Skin of body (tissue), 2 donors: ENCODE measurements at regions not wholly inside any gene's neighbourhood (a gene's known extent, or its start where the extent isn't known, plus 50 kb on each side); places are given as distances from the start of the nearest gene placed in this dataset. TPM values are rescaled to one million over a fixed set of nuclear protein-coding genes. Genes with fewer than 3 reads are reported as not detected.

ENCODE experiments used
- DNase-seq: peaks from one replicate; lab custom pipeline; 2025; lab: John Stamatoyannopoulos, UW
- small RNA-seq: library from RNA; depleted of rRNA; stranded (forward); fragments of <200 nt; gene quantifications from one replicate; pipeline ENCODE3, GENCODE V24; 2014; ENCODE audit warnings: low replicate concordance

GRCh38 chr20:41671143-41671542 lies 53.0 kb upstream of the CHD6 start:
- no peak for DNase-seq

GRCh38 chr20:41670631-41671030 lies 52.5 kb upstream of the CHD6 start:
- no peak for DNase-seq

- DNase-seq: no peak
These were observed 51.6 kb upstream of the CHD6 start for GRCh38 chr20:41669708-41670263.

GRCh38 chr20:41668057-41668749 lies 50.0 kb upstream of the CHD6 start:
- DNase-seq: no peak

Small RNA genes in the stretch of these regions (small RNA-seq; reads per million reads assigned to genes)
- gene RF00568 (not detected), gene RNU6-1018P (not detected)
